ENCODE measurements at regions not wholly inside any gene's neighbourhood (a gene's known extent, or its start where the extent isn't known, plus 50 kb on each side); places are given as distances from the start of the nearest gene placed in this dataset.

GRCh38 chr5:23089286-23089685 is 236.1 kb upstream of the CDH12 start:
- CTCF ChIA-PET (ENCODE audit: low intra/inter-chr PET ratio, low total read pairs) = no interaction called here
- no peaks in the 10 kb centered on the region; a peak in 1 of 5 replicates for H3K27me3 ChIP-seq (ENCODE audit: control insufficient read depth in 1 of 2, insufficient read depth in 2 of 2, low read length in 2 of 2)
- no TSS peak for BruUV-seq (replicated peaks)

GRCh38 chr5:23084815-23085214 is 231.7 kb upstream of the CDH12 start:
- Histone ChIP-seq H4K20me1 (ENCODE audit: insufficient read depth, low read length) (no peaks in the 10 kb centered on the region), H3K4me2 (ENCODE audit: low read depth, low read length) (no peak overlapping the region), H2AFZ (ENCODE audit: low read length) (no peak overlapping the region), H3K9me3 (ENCODE audit: low read length) (peaks cover 40% of the 10 kb centered on the region), H3K27ac (ENCODE audit: extremely low read length, insufficient read depth, low read length) (no peak overlapping the region), H3K27me3 (ENCODE audit: control insufficient read depth in 1 of 2, insufficient read depth in 2 of 2, low read length in 2 of 2) (no peaks in the 10 kb centered on the region), H3K79me2 (ENCODE audit: insufficient read depth, low read length) (no peaks in the 10 kb centered on the region), H3K36me3 (replicated peaks in 1 of 2; ENCODE audit: control insufficient read depth in 1 of 2, insufficient read depth in 2 of 2, low read length in 2 of 2) (no peaks in the 10 kb centered on the region), H3K4me3 (replicated peaks in 1 of 3; ENCODE audit: insufficient read depth in 1 of 3, low read depth in 2 of 3, low read length in 3 of 3) (no peak overlapping the region), H3K9ac (ENCODE audit: insufficient read depth, low read depth, low read length) (no peak overlapping the region), H3K4me1 (ENCODE audit: insufficient read depth, low read length) (peaks cover under 1% of the 10 kb centered on the region; the same call in 1 of the 2 replicates)
- ATAC-seq (no peak), FAIRE-seq (no peak), DNase-seq (ENCODE audit: low spot score) (no peak)
- ChIA-PET POLR2A (no interaction called here), CTCF (ENCODE audit: low intra/inter-chr PET ratio, low total read pairs) (no interaction called here)
- in situ Hi-C loops (cut with HindIII; ENCODE audit: extremely low pct_ligation_motif_present, low pct_unique_long_range_greater_than_20kb) = no loop called here
- no TSS peak for BruUV-seq (replicated peaks)
- no peak for TF ChIP-seq FOXM1 (CRISPR knock-in tag; IDR thresholded peaks at IDR 0.05)
- no peak for TF ChIP-seq ZNF639 (CRISPR knock-in tag; conservative IDR thresholded peaks at IDR 0.05)
- no peak for TF ChIP-seq HNF4A (CRISPR knock-in tag; IDR thresholded peaks at IDR 0.05)
- TF ChIP-seq KLF11 (CRISPR knock-in tag; IDR thresholded peaks at IDR 0.05) = no peak
- TF ChIP-seq ZNF75D (CRISPR knock-in tag; IDR thresholded peaks at IDR 0.05; ENCODE audit: borderline replicate concordance) = no peak
- TF ChIP-seq SMC3 (IDR thresholded peaks at IDR 0.05; ENCODE audit: low read length) = no peak
- no peak for TF ChIP-seq CHD4 (IDR thresholded peaks at IDR 0.05; ENCODE audit: borderline replicate concordance, low read length)
- TF ChIP-seq EZH2 (conservative IDR thresholded peaks at IDR 0.05; ENCODE audit: low read depth, low read length) = no peak
- TF ChIP-seq ZNF572 (CRISPR knock-in tag; IDR thresholded peaks at IDR 0.05) = no peak
- no peak for TF ChIP-seq ZFP62 (CRISPR knock-in tag; IDR thresholded peaks at IDR 0.05)
- TF ChIP-seq ZNF629 (CRISPR knock-in tag; conservative IDR thresholded peaks at IDR 0.05) = no peak
- no peak for TF ChIP-seq HMG20A (CRISPR knock-in tag; IDR thresholded peaks at IDR 0.05; ENCODE audit: borderline replicate concordance)
- no peak for TF ChIP-seq CEBPB (IDR thresholded peaks at IDR 0.05; ENCODE audit: borderline replicate concordance, low read depth, low read length)
- intact Hi-C loops (cut with micrococcal nuclease; ENCODE audit: unreplicated experiment) = no loop called here
- WGBS (ENCODE audit: low lambda C conversion rate) = 0% methylated on average over 3 of the region's 3 CpGs

More at GRCh38 chr5:23089286-23089685, 236.1 kb upstream of the CDH12 start:
- Histone ChIP-seq H3K4me1 (ENCODE audit: insufficient read depth, low read length) (peaks cover 11% of the 10 kb centered on the region), H4K20me1 (ENCODE audit: insufficient read depth, low read length) (no peaks in the 10 kb centered on the region), H2AFZ (ENCODE audit: low read length) (no peak overlapping the region), H3K9me3 (ENCODE audit: low read length) (peaks cover 35% of the 10 kb centered on the region), H3K9ac (ENCODE audit: insufficient read depth, low read depth, low read length) (no peak overlapping the region), H3K4me3 (replicated peaks in 1 of 3; ENCODE audit: insufficient read depth in 1 of 3, low read depth in 2 of 3, low read length in 3 of 3) (no peak overlapping the region), H3K27ac (ENCODE audit: extremely low read length, insufficient read depth, low read length) (no peak overlapping the region), H3K4me2 (ENCODE audit: low read depth, low read length) (no peak overlapping the region), H3K36me3 (replicated peaks in 1 of 2; ENCODE audit: control insufficient read depth in 1 of 2, insufficient read depth in 2 of 2, low read length in 2 of 2) (no peaks in the 10 kb centered on the region), H3K79me2 (ENCODE audit: insufficient read depth, low read length) (no peaks in the 10 kb centered on the region)
- in situ Hi-C loops (cut with HindIII; ENCODE audit: extremely low pct_ligation_motif_present, low pct_unique_long_range_greater_than_20kb) = no loop called here
- FAIRE-seq = no peak
- ATAC-seq = no peak
- TF ChIP-seq ZNF619 (CRISPR knock-in tag; IDR thresholded peaks at IDR 0.05) = no peak
- TF ChIP-seq ZNF546 (CRISPR knock-in tag; conservative IDR thresholded peaks at IDR 0.05) = no peak
- no peak for TF ChIP-seq SMYD3 (CRISPR knock-in tag; IDR thresholded peaks at IDR 0.05)
- no peak for TF ChIP-seq ZFY (CRISPR knock-in tag; IDR thresholded peaks at IDR 0.05)
- intact Hi-C loops (cut with micrococcal nuclease; ENCODE audit: unreplicated experiment) = no loop called here
- 64% methylated on average over 6 of the region's 6 CpGs for WGBS (ENCODE audit: low lambda C conversion rate)
- POLR2A ChIA-PET = no interaction called here
- DNase-seq (ENCODE audit: low spot score) = no peak

Measured in HepG2 (cell line).